HCT116 (cell line): ENCODE measurements at regions not wholly inside any gene's neighbourhood (a gene's known extent, or its start where the extent isn't known, plus 50 kb on each side); places are given as distances from the start of the nearest gene placed in this dataset.

Experiments used
- ATAC-seq: fragments of 200-7000 bp; cut with Tn5 transposase; 2 replicates; pipeline ENCODE4 v1.9.1; 2020; ENCODE audit warnings: mild to moderate bottlenecking, moderate library complexity
- BruUV-seq: library from RNA; stranded (reverse); fragments of 400-500 nt; replicated peaks from 2 replicates; lab custom pipeline; 2021; lab: Mats Ljungman, UMichigan
- CTCF ChIA-PET: fragments of 300-600 bp; sonication (Branson Sonifier 250); formaldehyde crosslinking; loops from one replicate; lab custom pipeline; 2021; ENCODE audit warnings: antibody characterized with exemption; lab: Charles Lee
- POLR2A ChIA-PET: fragments of 300-600, 350-600 bp; sonication (Branson Sonifier 250); formaldehyde crosslinking; loops from one replicate; lab custom pipeline; 2021; ENCODE audit warnings: antibody characterized with exemption; lab: Charles Lee
- RAD21 ChIA-PET, 2 experiments: fragments of 300-600 bp; sonication (Branson Sonifier 250); formaldehyde crosslinking; loops; one replicate each; lab custom pipeline; 2023; ENCODE audit warnings: low total read pairs in 2 of 2; ENCODE audit not compliant: uncharacterized antibody in 2 of 2, unreplicated experiment in 2 of 2, low non-redundant PET in 1 of 2; lab: Charles Lee
- DNase-seq: peaks from one replicate; pipeline ENCODE4 v3.0.0-alpha.2; 2010; ENCODE audit warnings: low read depth, low spot score
- H2AFZ ChIP-seq: fragments of 200-600 bp; shearing (Covaris generic), sonication (generic); 2 replicates; pipeline ENCODE4 v1.6.1; 2017; ENCODE audit warnings: low read depth, mixed run types, mixed read lengths, antibody characterized with exemption, low read length; ENCODE audit not compliant: poor library complexity, severe bottlenecking
- H3K27ac ChIP-seq: 2 replicates; pipeline ENCODE4 v1.5.1; 2012; ENCODE audit warnings: low read depth, low read length
- H3K27me3 ChIP-seq: fragments of 200-600 bp; sonication (generic); 2 replicates; pipeline ENCODE4 v1.6.1; 2016; ENCODE audit warnings: mixed run types, low read length, mixed read lengths; ENCODE audit not compliant: insufficient read depth
- H3K36me3 ChIP-seq, 2 experiments: fragments of 200-500 bp in 1 of 2; fragments of 200-600 bp in 1 of 2; sonication (Bioruptor generic) in 1 of 2; sonication (generic) in 1 of 2; 2 replicates each; pipeline versions ENCODE4 v1.5.1 to v1.6.1; 2014 to 2016; ENCODE audit warnings: low read length in 2 of 2, inconsistent platforms in 1 of 2, mixed read lengths in 1 of 2, mixed run types in 1 of 2; ENCODE audit not compliant: insufficient read depth in 2 of 2, control insufficient read depth in 1 of 2
- H3K4me1 ChIP-seq, 2 experiments: fragments of 200-600 bp in 1 of 2; sonication (generic) in 1 of 2; 2 replicates each; pipeline versions ENCODE4 v1.5.1 to v1.6.1; 2012 to 2017; ENCODE audit warnings: low read length in 2 of 2, inconsistent platforms in 1 of 2, mild to moderate bottlenecking in 1 of 2, mixed read lengths in 1 of 2, mixed run types in 1 of 2, moderate library complexity in 1 of 2; ENCODE audit not compliant: insufficient read depth in 2 of 2, control insufficient read depth in 1 of 2
- H3K4me2 ChIP-seq: fragments of 200-600 bp; sonication (generic); 2 replicates; pipeline ENCODE4 v1.6.1; 2017; ENCODE audit warnings: mixed run types, low read length, mixed read lengths
- H3K4me3 ChIP-seq, 2 experiments: fragments of 200-600 bp in 1 of 2; sonication (generic) in 1 of 2; replicated peaks in 1 of 2; 2 replicates each; pipeline ENCODE4 v1.5.1; 2011 to 2016; ENCODE audit warnings: low read length in 2 of 2, control low read depth in 1 of 2, low read depth in 1 of 2, mild to moderate bottlenecking in 1 of 2, mixed read lengths in 1 of 2, mixed run types in 1 of 2
- H3K79me2 ChIP-seq: fragments of 200-600 bp; sonication (generic); 2 replicates; pipeline ENCODE4 v1.6.1; 2017; ENCODE audit warnings: mild to moderate bottlenecking, mixed run types, low read length, moderate library complexity, mixed read lengths; ENCODE audit not compliant: insufficient read depth
- H3K9ac ChIP-seq: fragments of 200-600 bp; sonication (generic); 2 replicates; pipeline ENCODE4 v1.6.1; 2016; ENCODE audit warnings: low read length, mixed read lengths
- H3K9me2 ChIP-seq: fragments of 200-600 bp; sonication (generic), shearing (Covaris generic); 2 replicates; pipeline ENCODE4 v1.6.1; 2017; ENCODE audit warnings: mixed run types, mild to moderate bottlenecking, moderate library complexity; ENCODE audit not compliant: insufficient read depth
- H3K9me3 ChIP-seq, 2 experiments: fragments of 200-500 bp in 1 of 2; fragments of 200-600 bp in 1 of 2; sonication (Bioruptor generic) in 1 of 2; sonication (generic) in 1 of 2; 2 replicates each; pipeline ENCODE4 v1.6.1; 2014 to 2017; ENCODE audit warnings: low read length in 2 of 2, mixed read lengths in 2 of 2, inconsistent platforms in 1 of 2, low read depth in 1 of 2, mild to moderate bottlenecking in 1 of 2, mixed run types in 1 of 2, moderate library complexity in 1 of 2; ENCODE audit not compliant: control insufficient read depth in 1 of 2, insufficient read depth in 1 of 2
- H4K20me1 ChIP-seq: fragments of 200-600 bp; sonication (generic), shearing (Covaris generic); 2 replicates; pipeline ENCODE4 v1.6.1; 2017; ENCODE audit warnings: mixed run types, mild to moderate bottlenecking, moderate library complexity; ENCODE audit not compliant: insufficient read depth
- CEBPB ChIP-seq: IDR thresholded peaks from 2 replicates; pipeline ENCODE4 v1.6.1; 2012; ENCODE audit warnings: low read depth
- MAX ChIP-seq: IDR thresholded peaks from 2 replicates; pipeline ENCODE4 v1.6.1; 2012
- REST ChIP-seq: IDR thresholded peaks from 2 replicates; pipeline ENCODE4 v1.6.1; 2012; ENCODE audit warnings: low read depth
- YY1 ChIP-seq: IDR thresholded peaks from 2 replicates; pipeline ENCODE4 v1.6.1; 2011; ENCODE audit warnings: low read length, low read depth, moderate library complexity, mild to moderate bottlenecking; ENCODE audit not compliant: insufficient replicate concordance; ENCODE audit errors: extremely low read depth
- ZBTB33 ChIP-seq: IDR thresholded peaks from 2 replicates; pipeline ENCODE4 v1.6.1; 2011; ENCODE audit warnings: mild to moderate bottlenecking, low read length, moderate library complexity; ENCODE audit not compliant: insufficient replicate concordance; ENCODE audit errors: extremely low read depth
- intact Hi-C: fragments of 100-400 bp; cut with micrococcal nuclease; formaldehyde crosslinking; loops from 2 replicates; pipeline ENCODE4 v1.10.0; 2022

GRCh38 chr11:92744929-92745585 lies 224.4 kb upstream of the MTNR1B start:
- H3K79me2 ChIP-seq, result no peaks in the 10 kb centered on the region
- intact Hi-C loops, result no loop called here
- no peaks in the 10 kb centered on the region for H3K9me2 ChIP-seq
- no peaks in the 10 kb centered on the region for H3K9me3 ChIP-seq
- no peak for ATAC-seq
- no peak overlapping the region for H3K4me3 ChIP-seq
- H3K4me2 ChIP-seq, result no peak overlapping the region
- ChIA-PET CTCF (no interaction called here), RAD21 (no interaction called here)
- DNase-seq, result no peak
- BruUV-seq, result no TSS peak
- H3K27ac ChIP-seq, result no peak overlapping the region
- no peaks in the 10 kb centered on the region for H3K4me1 ChIP-seq
- H4K20me1 ChIP-seq, result no peaks in the 10 kb centered on the region
- H2AFZ ChIP-seq, result no peak overlapping the region
- no peaks in the 10 kb centered on the region for H3K36me3 ChIP-seq
- TF ChIP-seq YY1, result no peak
- no peak for TF ChIP-seq REST
- no peak for TF ChIP-seq ZBTB33
- TF ChIP-seq MAX, result no peak
- no peak for TF ChIP-seq CEBPB
- TF ChIP-seq, all 23 proteins: peak for 0
- Histone ChIP-seq H3K9ac (no peak overlapping the region), H3K27me3 (no peaks in the 10 kb centered on the region)
- POLR2A ChIA-PET, result no interaction called here
